H1 (cell line): ENCODE measurements at regions not wholly inside any gene's neighbourhood (a gene's known extent, or its start where the extent isn't known, plus 50 kb on each side); places are given as distances from the start of the nearest gene placed in this dataset.

Experiments used
- CTCF ChIA-PET: fragments of 300-600 bp; sonication (Branson Sonifier 250); formaldehyde crosslinking; loops from one replicate; lab custom pipeline; 2021; ENCODE audit not compliant: partially characterized antibody; lab: Charles Lee
- POLR2A ChIA-PET: fragments of 300-600 bp; sonication (Branson Sonifier 250); formaldehyde crosslinking; loops from one replicate; lab custom pipeline; 2021; ENCODE audit warnings: inconsistent platforms; ENCODE audit not compliant: partially characterized antibody; lab: Charles Lee
- DNase-seq, 2 experiments: peaks; one replicate each; pipeline versions ENCODE4 v3.0.0 to v3.0.0-alpha.2; 2010 to 2022; ENCODE audit warnings: low spot score in 2 of 2, low read depth in 1 of 2, mixed read lengths in 1 of 2
- FAIRE-seq: peaks from 2 replicates; lab custom pipeline; 2011; peaks lifted over from hg19 to GRCh38; lab: Jason Lieb, UNC
- H2AFZ ChIP-seq: 2 replicates; pipeline ENCODE4 v1.8.1; 2012; ENCODE audit warnings: low read length, inconsistent platforms
- H2AK5ac ChIP-seq: 2 replicates; pipeline ENCODE4 v1.6.1; 2013; ENCODE audit warnings: low read depth, low read length
- H2BK120ac ChIP-seq: replicated peaks from 2 replicates; pipeline ENCODE3; 2013; ENCODE audit warnings: low read depth, low read length, inconsistent platforms
- H2BK12ac ChIP-seq: 2 replicates; pipeline ENCODE4 v1.6.1; 2013; ENCODE audit warnings: low read depth, low read length
- H2BK15ac ChIP-seq: 2 replicates; pipeline ENCODE4 v1.6.1; 2013; ENCODE audit warnings: low read length
- H2BK20ac ChIP-seq: 2 replicates; pipeline ENCODE4 v1.6.1; 2013; ENCODE audit warnings: low read length
- H2BK5ac ChIP-seq: 2 replicates; pipeline ENCODE4 v1.6.1; 2013; ENCODE audit warnings: low read depth, low read length
- H3K14ac ChIP-seq: 2 replicates; pipeline ENCODE4 v1.6.1; 2013; ENCODE audit warnings: inconsistent platforms; ENCODE audit not compliant: insufficient read length
- H3K18ac ChIP-seq: 2 replicates; pipeline ENCODE4 v1.6.1; 2013; ENCODE audit warnings: low read length; ENCODE audit errors: extremely low read depth
- H3K23ac ChIP-seq: 2 replicates; pipeline ENCODE4 v1.6.1; 2013; ENCODE audit warnings: inconsistent platforms; ENCODE audit not compliant: insufficient read length
- H3K23me2 ChIP-seq: 2 replicates; pipeline ENCODE4 v1.6.1; 2013; ENCODE audit warnings: low read depth, low read length
- H3K27ac ChIP-seq: 2 replicates; pipeline ENCODE4 v1.6.1; 2011; ENCODE audit warnings: low read depth, low read length, inconsistent platforms
- H3K27me3 ChIP-seq, 4 experiments: replicated peaks in 1 of 4; 1 replicate in 1 of 4; 2 replicates in 3 of 4; pipeline versions ENCODE4 v1.6.1 to v1.8.1; 2011 to 2013; ENCODE audit warnings: low read length in 3 of 4, mild to moderate bottlenecking in 3 of 4, inconsistent platforms in 2 of 4, mixed read lengths in 2 of 4, moderate library complexity in 1 of 4; ENCODE audit not compliant: control insufficient read depth in 3 of 4, insufficient read depth in 3 of 4; ENCODE audit errors: extremely low read depth in 1 of 4
- H3K36me3 ChIP-seq, 4 experiments: 2 replicates each; pipeline versions ENCODE4 v1.6.1 to v1.8.1; 2011 to 2013; ENCODE audit warnings: mild to moderate bottlenecking in 4 of 4, low read length in 3 of 4, moderate library complexity in 2 of 4, control low read depth in 1 of 4, inconsistent platforms in 1 of 4; ENCODE audit not compliant: insufficient read depth in 4 of 4, control insufficient read depth in 2 of 4
- H3K4ac ChIP-seq: replicated peaks from 2 replicates; pipeline ENCODE3; 2013; ENCODE audit warnings: low read length, low read depth, mixed read lengths, inconsistent platforms; ENCODE audit not compliant: insufficient read length
- H3K4me1 ChIP-seq, 4 experiments: replicated peaks in 1 of 4; 1 replicate in 1 of 4; 2 replicates in 3 of 4; pipeline versions ENCODE4 v1.6.1 to v1.8.1; 2011 to 2013; ENCODE audit warnings: low read length in 3 of 4, inconsistent platforms in 2 of 4, mixed read lengths in 1 of 4; ENCODE audit not compliant: insufficient read depth in 4 of 4, control insufficient read depth in 3 of 4
- H3K4me2 ChIP-seq, 2 experiments: 2 replicates each; pipeline versions ENCODE4 v1.6.1 to v1.8.1; 2011 to 2013; ENCODE audit warnings: low read depth in 2 of 2, low read length in 2 of 2, control low read depth in 1 of 2, inconsistent platforms in 1 of 2, mild to moderate bottlenecking in 1 of 2; ENCODE audit not compliant: insufficient read depth in 1 of 2
- H3K4me3 ChIP-seq, 4 experiments: fragments of 200-600, 300-600 bp in 1 of 4; sonication (generic), shearing (Covaris generic), sonication (Bioruptor Twin) in 1 of 4; 2 replicates each; pipeline versions ENCODE4 v1.5.1 to v1.8.1; 2011 to 2016; ENCODE audit warnings: low read length in 4 of 4, low read depth in 3 of 4, control low read depth in 2 of 4, inconsistent platforms in 2 of 4, mild to moderate bottlenecking in 2 of 4, mixed read lengths in 1 of 4, moderate library complexity in 1 of 4; ENCODE audit not compliant: insufficient read depth in 2 of 4; ENCODE audit errors: extremely low read depth in 1 of 4
- H3K56ac ChIP-seq: replicated peaks from 2 replicates; pipeline ENCODE3; 2013; ENCODE audit warnings: low read depth, mild to moderate bottlenecking, mixed read lengths, low read length, inconsistent platforms; ENCODE audit not compliant: insufficient read length
- H3K79me1 ChIP-seq: 2 replicates; pipeline ENCODE4 v1.6.1; 2013; ENCODE audit warnings: low read depth, low read length, control low read depth
- H3K79me2 ChIP-seq, 2 experiments: 2 replicates each; pipeline versions ENCODE4 v1.6.1 to v1.8.1; 2012 to 2013; ENCODE audit warnings: low read length in 2 of 2, mild to moderate bottlenecking in 2 of 2, inconsistent platforms in 1 of 2; ENCODE audit not compliant: insufficient read depth in 2 of 2, control insufficient read depth in 1 of 2
- H3K9ac ChIP-seq, 4 experiments: replicated peaks in 1 of 4; 1 replicate in 1 of 4; 2 replicates in 3 of 4; pipeline versions ENCODE4 v1.6.1 to v1.8.1; 2011 to 2013; ENCODE audit warnings: low read depth in 3 of 4, low read length in 3 of 4, control low read depth in 2 of 4, mild to moderate bottlenecking in 2 of 4, moderate library complexity in 2 of 4, inconsistent platforms in 1 of 4; ENCODE audit errors: extremely low read depth in 1 of 4
- H3K9me3 ChIP-seq, 2 experiments: 2 replicates each; pipeline versions ENCODE4 v1.6.1 to v1.8.1; 2012 to 2013; ENCODE audit warnings: mild to moderate bottlenecking in 2 of 2, moderate library complexity in 2 of 2, control low read depth in 1 of 2, inconsistent platforms in 1 of 2, low read depth in 1 of 2, low read length in 1 of 2, mixed read lengths in 1 of 2; ENCODE audit not compliant: insufficient read depth in 2 of 2
- H4K20me1 ChIP-seq, 2 experiments: replicated peaks in 1 of 2; 2 replicates each; pipeline versions ENCODE3 to v1.8.1; 2011 to 2013; ENCODE audit warnings: inconsistent platforms in 2 of 2, low read length in 2 of 2, mild to moderate bottlenecking in 1 of 2; ENCODE audit not compliant: insufficient read depth in 2 of 2, control insufficient read depth in 1 of 2
- H4K5ac ChIP-seq: 2 replicates; pipeline ENCODE4 v1.6.1; 2013; ENCODE audit warnings: low read length, low read depth, mixed read lengths, inconsistent platforms; ENCODE audit not compliant: insufficient read length
- H4K8ac ChIP-seq: 2 replicates; pipeline ENCODE4 v1.8.0; 2013; ENCODE audit warnings: mild to moderate bottlenecking, moderate library complexity, low read length, inconsistent platforms; ENCODE audit not compliant: insufficient read depth; ENCODE audit errors: extremely low read depth
- H4K91ac ChIP-seq: replicated peaks from 2 replicates; pipeline ENCODE3; 2013; ENCODE audit warnings: low read length, mixed read lengths, inconsistent platforms; ENCODE audit not compliant: insufficient read length
- ATF3 ChIP-seq: IDR thresholded peaks from 2 replicates; pipeline ENCODE4 v1.6.1; 2011; ENCODE audit warnings: low read depth, mild to moderate bottlenecking, low read length; ENCODE audit not compliant: insufficient read depth
- BACH1 ChIP-seq: IDR thresholded peaks from 2 replicates; pipeline ENCODE4 v1.6.1; 2012; ENCODE audit warnings: low read length, improper control_type of control experiment
- CHD1 ChIP-seq: IDR thresholded peaks from 2 replicates; pipeline ENCODE4 v1.6.1; 2012; ENCODE audit warnings: low read depth, low read length, improper control_type of control experiment
- EP300 ChIP-seq, 2 experiments: IDR thresholded peaks; 1 replicate in 1 of 2; 2 replicates in 1 of 2; pipeline ENCODE4 v1.6.1; 2011 to 2012; ENCODE audit warnings: low read depth in 2 of 2, low read length in 2 of 2, mild to moderate bottlenecking in 2 of 2, borderline replicate concordance in 1 of 2, inconsistent platforms in 1 of 2, moderate library complexity in 1 of 2
- MAFK ChIP-seq: IDR thresholded peaks from 2 replicates; pipeline ENCODE4 v1.6.1; 2012; ENCODE audit warnings: low read depth, mild to moderate bottlenecking, improper control_type of control experiment, low read length
- RFX5 ChIP-seq: IDR thresholded peaks from 2 replicates; pipeline ENCODE4 v1.6.1; 2011; ENCODE audit warnings: low read depth, low read length, improper control_type of control experiment, borderline replicate concordance
- SIN3A ChIP-seq, 2 experiments: IDR thresholded peaks in 1 of 2; conservative IDR thresholded peaks in 1 of 2; 2 replicates each; pipeline ENCODE4 v1.6.1; 2011 to 2012; ENCODE audit warnings: low read length in 2 of 2, improper control_type of control experiment in 1 of 2, low read depth in 1 of 2, mild to moderate bottlenecking in 1 of 2
- SIRT6 ChIP-seq: IDR thresholded peaks from one replicate; pipeline ENCODE4 v1.7.1; 2012; ENCODE audit warnings: low read length, inconsistent platforms
- USF2 ChIP-seq: IDR thresholded peaks from 2 replicates; pipeline ENCODE4 v1.6.1; 2011; ENCODE audit warnings: low read length, improper control_type of control experiment
- WGBS, 2 experiments: shearing (Covaris generic) in 1 of 2; methylation state at CpG; one replicate each; pipeline versions ENCODE4 v1.1.6 to v1.1.7; 2013 to 2015; ENCODE audit warnings: low lambda C conversion rate in 2 of 2, mixed read lengths in 2 of 2, inconsistent platforms in 1 of 2, low coverage in 1 of 2, missing lambda C conversion rate in 1 of 2; ENCODE audit not compliant: insufficient replicate concordance in 2 of 2, insufficient coverage in 1 of 2, insufficient read length in 1 of 2; ENCODE audit errors: extremely low coverage in 1 of 2, missing lambda C conversion rate in 1 of 2; 5-methylcytosine and 5-hydroxymethylcytosine counted together

DNA sequence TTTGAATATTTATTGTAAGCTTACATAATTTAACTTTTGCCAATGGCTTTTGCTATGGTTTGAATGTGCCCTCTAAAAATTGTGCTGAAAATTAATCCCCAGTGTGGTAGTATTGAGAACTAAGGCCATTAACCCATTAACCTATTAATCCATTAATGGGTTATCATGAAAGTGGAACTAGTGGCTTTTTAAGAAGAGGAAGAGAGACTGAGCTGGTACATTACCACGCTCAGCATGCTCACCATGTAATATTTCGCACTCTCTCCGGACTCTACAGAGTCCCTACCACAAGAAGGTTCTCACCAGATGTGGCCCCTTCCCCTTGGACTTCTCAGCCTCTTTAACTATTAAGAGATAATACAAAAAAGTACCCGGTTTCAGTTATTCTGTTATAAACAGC lies 164.4 kb upstream of the ZRANB2 start:
- Histone ChIP-seq H3K36me3 (no peaks in the 10 kb centered on the region), H3K18ac (no peak overlapping the region), H2AFZ (no peak overlapping the region), H2BK20ac (no peak overlapping the region), H2BK15ac (no peak overlapping the region), H4K91ac (no peak overlapping the region), H3K79me1 (no peaks in the 10 kb centered on the region), H3K4ac (no peak overlapping the region), H3K23me2 (no peaks in the 10 kb centered on the region), H3K23ac (no peak overlapping the region), H2BK5ac (no peak overlapping the region), H3K14ac (no peak overlapping the region), H3K79me2 (no peaks in the 10 kb centered on the region), H2AK5ac (no peak overlapping the region), H4K20me1 (no peaks in the 10 kb centered on the region), H3K9me3 (no peaks in the 10 kb centered on the region), H2BK120ac (no peak overlapping the region), H2BK12ac (no peak overlapping the region), H3K56ac (no peak overlapping the region), H3K9ac (no peak overlapping the region), H3K27ac (no peak overlapping the region), H4K5ac (no peak overlapping the region), H3K4me3 (no peak overlapping the region), H3K27me3 (no peaks in the 10 kb centered on the region), H3K4me2 (no peak overlapping the region), H4K8ac (no peak overlapping the region), H3K4me1 (no peaks in the 10 kb centered on the region)
- TF ChIP-seq RFX5 (no peak), ATF3 (no peak), BACH1 (no peak), SIRT6 (no peak), SIN3A (conservative IDR thresholded peaks at IDR 0.05 in 1 of 2, IDR thresholded peaks at IDR 0.05 in 1 of 2; ENCODE audit: low read depth in 1 of 2, low read length in 2 of 2) (no peak), CHD1 (no peak), USF2 (no peak), EP300 (IDR thresholded peaks at IDR 0.05; ENCODE audit: borderline replicate concordance in 1 of 2, low read depth in 2 of 2, low read length in 2 of 2) (no peak), MAFK (no peak)
- ChIA-PET CTCF (interaction anchor here (0.6 kb wide), 1 partner anchor 180 kb away, joined by 3 read pairs; no protein-coding TSS in a partner anchor), POLR2A (no interaction called here)
- 95% methylated on average over 4 of the region's 4 CpGs; no CpG with 5 or more reads in 1 of the 2 experiments for WGBS, 2 experiments
- DNase-seq (no peak), FAIRE-seq (no peak)
